ENCODE measurements at regions not wholly inside any gene's neighbourhood (a gene's known extent, or its start where the extent isn't known, plus 50 kb on each side); places are given as distances from the start of the nearest gene placed in this dataset.

DNA sequence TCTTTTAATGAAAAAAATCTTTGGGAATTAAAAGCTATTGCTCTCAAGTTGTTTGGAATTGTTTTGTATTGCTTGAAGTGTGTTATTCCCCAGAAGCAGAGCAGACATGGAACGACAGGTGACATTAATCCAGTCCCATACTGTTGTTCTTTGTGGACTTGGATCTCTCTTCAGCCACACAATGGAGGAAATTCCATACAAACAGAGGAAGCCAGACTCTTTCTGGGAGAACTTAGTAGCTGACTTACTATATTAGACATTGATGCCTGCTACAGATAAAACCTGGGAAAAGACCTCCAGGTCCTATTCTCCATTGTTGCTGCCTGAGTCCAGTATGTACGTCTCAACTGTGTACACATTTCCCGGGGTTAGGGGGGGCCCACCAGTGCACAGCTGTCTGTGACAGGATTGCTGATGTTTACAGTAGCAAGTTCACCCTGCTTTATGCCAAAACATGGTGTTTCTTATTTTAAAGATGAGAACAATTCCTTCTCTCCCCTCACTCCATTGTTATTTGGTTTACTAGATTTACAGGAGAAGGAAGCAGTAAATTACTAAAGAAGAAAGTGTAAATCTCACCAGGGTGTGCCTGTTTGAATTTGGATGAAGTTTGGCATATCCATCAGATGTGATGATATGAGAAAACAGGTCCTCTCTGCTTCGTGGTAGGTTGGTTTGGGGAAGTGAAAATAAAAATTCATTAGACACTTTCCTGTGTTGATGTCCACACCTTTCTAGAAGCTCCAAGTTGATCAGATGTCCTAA lies 142.4 kb upstream of the RBBP8 start:
- Mint-ChIP-seq H3K4me1 (ENCODE audit: low read depth) (no peaks in the 10 kb centered on the region), H3K36me3 (ENCODE audit: low read depth) (no peaks in the 10 kb centered on the region), H3K9me3 (no peaks in the 10 kb centered on the region), H3K27me3 (peaks cover 3% of the 10 kb centered on the region), H3K4me3 (no peak overlapping the region), H3K27ac (no peak overlapping the region)
- intact Hi-C loops (cut with micrococcal nuclease) = no loop called here

DNA sequence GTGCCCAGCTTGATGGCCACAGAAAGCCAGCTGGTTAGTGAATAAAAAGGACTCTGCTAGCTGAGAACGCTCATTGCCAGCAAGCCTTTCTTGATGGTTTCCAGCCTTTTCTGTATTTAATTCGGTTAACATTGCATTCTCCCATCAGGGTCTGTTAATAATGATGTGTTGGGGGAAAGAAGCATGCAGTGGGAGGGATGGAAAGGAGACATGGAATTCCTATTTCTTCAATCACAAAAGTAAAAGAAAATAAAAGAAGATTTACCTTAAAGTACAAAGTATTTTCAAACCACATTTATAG lies 141.9 kb upstream of the RBBP8 start:
- H3K36me3 Mint-ChIP-seq (ENCODE audit: low read depth) = no peaks in the 10 kb centered on the region
- no peaks in the 10 kb centered on the region for H3K9me3 Mint-ChIP-seq
- peaks cover 3% of the 10 kb centered on the region for H3K27me3 Mint-ChIP-seq
- no peak overlapping the region for H3K4me3 Mint-ChIP-seq
- intact Hi-C loops (cut with micrococcal nuclease) = no loop called here
- H3K27ac Mint-ChIP-seq = no peak overlapping the region
- no peaks in the 10 kb centered on the region for H3K4me1 Mint-ChIP-seq (ENCODE audit: low read depth)

DNA sequence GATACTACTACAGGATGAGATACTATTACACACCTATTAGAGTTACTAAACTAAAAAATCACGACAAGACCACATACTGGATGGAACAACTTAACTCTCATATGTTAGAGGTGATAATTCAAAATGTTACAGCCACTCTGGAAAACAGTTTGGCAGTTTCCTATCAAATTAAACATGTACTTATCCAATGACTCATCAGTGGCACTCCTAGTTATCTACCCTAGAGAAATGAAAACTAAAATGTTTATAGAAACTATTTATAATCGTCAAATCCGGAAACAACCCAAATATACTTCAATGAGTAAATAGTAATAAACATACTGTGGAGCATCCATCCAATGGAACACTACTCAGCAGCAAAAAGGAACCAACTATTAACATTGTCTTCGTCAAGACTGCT lies 137.0 kb upstream of the RBBP8 start:
- Mint-ChIP-seq H3K4me1 (ENCODE audit: low read depth) (no peaks in the 10 kb centered on the region), H3K27me3 (peaks cover 4% of the 10 kb centered on the region), H3K9me3 (no peaks in the 10 kb centered on the region), H3K36me3 (ENCODE audit: low read depth) (no peaks in the 10 kb centered on the region), H3K4me3 (no peak overlapping the region), H3K27ac (no peak overlapping the region)
- intact Hi-C loops (cut with micrococcal nuclease) = no loop called here

DNA sequence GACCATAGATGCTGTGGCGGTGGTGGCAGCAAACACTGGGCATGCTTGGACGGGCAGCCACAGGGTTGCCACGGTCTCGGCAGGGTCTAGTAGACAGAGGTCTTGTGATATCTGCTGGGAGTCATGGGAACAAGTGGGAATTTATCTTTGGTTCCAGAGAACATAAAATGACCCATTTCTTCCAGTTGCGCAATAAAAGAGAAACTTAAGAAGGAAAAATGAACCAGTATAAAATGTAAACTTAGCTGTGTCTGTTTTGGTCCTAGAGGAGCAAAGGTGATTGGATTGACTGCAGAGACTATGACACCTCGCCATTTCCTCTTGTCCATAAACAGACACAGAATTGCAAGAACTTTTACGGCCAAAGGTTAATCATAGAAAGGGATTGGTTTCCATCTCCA lies 132.6 kb upstream of the RBBP8 start:
- Mint-ChIP-seq H3K4me3 (no peak overlapping the region), H3K36me3 (ENCODE audit: low read depth) (no peaks in the 10 kb centered on the region), H3K27me3 (peaks cover 2% of the 10 kb centered on the region), H3K4me1 (ENCODE audit: low read depth) (no peaks in the 10 kb centered on the region), H3K9me3 (no peaks in the 10 kb centered on the region), H3K27ac (no peak overlapping the region)
- intact Hi-C loops (cut with micrococcal nuclease) = no loop called here

DNA sequence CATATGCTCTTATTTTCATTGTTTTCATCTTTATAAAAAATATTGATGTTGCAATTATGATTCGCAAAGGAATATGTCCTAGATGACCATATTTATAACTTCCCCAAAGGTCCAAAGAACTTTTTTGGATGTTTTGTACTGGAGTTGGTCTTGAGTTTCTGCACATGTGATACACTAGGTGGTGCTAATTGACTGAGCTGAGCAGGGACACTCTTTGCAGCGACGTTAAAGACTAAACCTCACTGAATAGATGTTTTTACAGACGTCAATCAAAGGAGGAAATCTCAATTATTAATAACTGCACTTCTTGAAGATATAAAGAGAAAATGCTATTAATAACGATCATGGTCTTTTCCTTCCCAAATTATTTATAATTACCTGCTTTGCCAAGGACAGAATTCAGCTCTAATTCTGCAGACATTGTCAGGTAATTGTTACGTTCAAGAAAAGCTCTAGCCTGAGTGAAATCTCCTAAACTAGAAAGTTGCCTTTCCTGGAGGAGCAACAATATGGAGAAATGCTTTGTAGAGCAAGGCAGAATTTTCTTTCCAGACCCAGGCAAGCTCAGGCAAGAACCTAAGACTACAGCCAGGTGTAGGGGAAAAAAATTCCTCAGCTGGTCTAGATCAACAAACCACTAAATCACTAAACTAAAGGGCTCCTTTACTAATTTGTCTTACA lies 119.3 kb upstream of the RBBP8 start:
- intact Hi-C loops (cut with micrococcal nuclease) = no loop called here
- H3K36me3 Mint-ChIP-seq (ENCODE audit: low read depth) = no peaks in the 10 kb centered on the region

DNA sequence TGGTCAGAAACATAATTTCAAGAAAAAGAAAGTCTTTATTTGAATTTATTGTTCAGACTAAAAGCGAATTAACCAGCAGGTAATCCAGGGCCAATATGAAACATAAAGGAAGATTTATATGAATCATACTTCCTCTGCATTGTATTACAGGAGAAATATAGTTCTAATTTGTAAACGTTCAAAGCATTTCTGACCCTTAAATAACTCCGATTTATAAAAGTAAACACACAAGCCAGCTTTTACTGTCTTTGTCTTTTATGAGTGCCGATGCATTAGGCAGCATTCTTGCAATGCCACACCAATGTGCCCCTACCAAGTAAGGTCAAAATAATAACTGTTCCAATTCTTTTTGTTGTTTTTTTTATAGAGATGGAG lies 118.8 kb upstream of the RBBP8 start:
- Mint-ChIP-seq H3K4me3 (no peak overlapping the region), H3K27me3 (peaks cover 8% of the 10 kb centered on the region), H3K36me3 (ENCODE audit: low read depth) (no peaks in the 10 kb centered on the region), H3K4me1 (ENCODE audit: low read depth) (no peaks in the 10 kb centered on the region), H3K9me3 (no peaks in the 10 kb centered on the region), H3K27ac (no peak overlapping the region)
- intact Hi-C loops (cut with micrococcal nuclease) = no loop called here

More for the DNA sequence above, 119.3 kb upstream of the RBBP8 start:
- Mint-ChIP-seq H3K4me1 (ENCODE audit: low read depth) (no peaks in the 10 kb centered on the region), H3K9me3 (no peaks in the 10 kb centered on the region), H3K27ac (no peak overlapping the region), H3K4me3 (no peak overlapping the region), H3K27me3 (peaks cover 8% of the 10 kb centered on the region)

DNA sequence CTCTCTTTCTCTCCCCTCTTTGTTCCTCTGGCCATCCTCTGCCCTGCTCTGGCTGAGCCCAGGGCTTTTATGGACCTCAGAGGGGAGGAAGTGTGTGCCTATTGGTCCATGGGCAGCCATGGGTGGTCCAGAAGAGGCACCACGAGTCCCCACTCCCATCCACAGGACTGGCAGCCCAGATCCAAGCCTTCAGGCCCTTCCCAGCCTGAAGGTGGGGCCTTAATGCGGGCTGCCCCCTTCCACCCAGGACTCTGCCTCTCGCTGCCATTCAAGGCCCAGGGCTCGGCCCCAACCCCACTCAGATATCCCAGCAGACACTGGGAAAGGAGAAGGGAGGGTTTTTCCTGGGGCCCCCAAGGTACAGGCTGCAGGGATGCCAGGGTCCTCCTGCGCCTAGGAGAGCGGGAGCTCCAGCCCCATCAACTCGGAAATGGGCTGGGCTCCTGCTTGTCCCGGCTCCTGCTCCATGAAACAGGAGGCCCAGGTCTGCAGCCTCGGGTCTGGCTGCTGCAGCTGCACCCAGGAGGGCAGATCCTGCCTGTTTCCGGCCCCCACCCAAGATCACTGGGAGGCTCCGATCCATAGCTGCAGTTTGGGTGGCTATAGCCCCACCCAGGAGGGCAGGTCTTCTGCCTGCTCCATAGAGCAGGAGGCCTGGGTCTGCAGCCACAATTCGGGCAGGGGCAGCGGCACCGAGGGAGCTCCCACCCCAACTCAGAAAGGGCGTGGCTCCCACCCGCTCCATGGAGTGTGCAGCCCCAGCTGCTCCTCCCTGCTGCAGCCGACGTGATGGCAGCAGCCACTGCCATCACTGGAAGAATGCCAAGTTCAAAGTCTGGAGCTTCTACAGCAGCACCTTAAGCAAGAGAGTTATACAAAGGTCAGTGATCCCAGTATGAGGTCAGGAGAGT lies 116.6 kb upstream of the RBBP8 start:
- no peaks in the 10 kb centered on the region for H3K36me3 Mint-ChIP-seq (ENCODE audit: low read depth)
- intact Hi-C loops (cut with micrococcal nuclease) = no loop called here
- no peaks in the 10 kb centered on the region for H3K4me1 Mint-ChIP-seq (ENCODE audit: low read depth)
- H3K27me3 Mint-ChIP-seq = peaks cover 8% of the 10 kb centered on the region
- H3K27ac Mint-ChIP-seq = no peak overlapping the region
- H3K9me3 Mint-ChIP-seq = no peaks in the 10 kb centered on the region
- H3K4me3 Mint-ChIP-seq = no peak overlapping the region

DNA sequence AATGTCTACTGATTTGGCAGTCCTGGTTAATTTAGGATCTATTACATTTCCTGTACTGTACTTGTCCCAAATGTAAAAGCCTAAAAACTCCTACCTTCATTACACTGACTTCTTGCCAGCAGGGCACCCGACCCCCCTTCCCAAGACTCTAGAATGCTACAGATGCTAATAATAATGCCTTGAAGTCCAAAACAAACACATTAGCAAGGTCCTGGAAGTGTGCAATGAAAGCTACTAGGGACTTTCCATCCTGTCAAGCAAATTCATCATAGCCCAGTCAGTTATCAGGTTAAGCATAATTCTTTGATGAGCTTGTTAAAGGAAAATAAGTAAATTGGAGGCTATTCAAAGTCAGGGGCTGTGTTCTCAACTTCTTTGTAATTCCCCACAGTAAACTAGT lies 115.3 kb upstream of the RBBP8 start:
- no peaks in the 10 kb centered on the region for H3K36me3 Mint-ChIP-seq (ENCODE audit: low read depth)
- H3K27ac Mint-ChIP-seq = no peak overlapping the region
- H3K9me3 Mint-ChIP-seq = no peaks in the 10 kb centered on the region
- H3K27me3 Mint-ChIP-seq = peaks cover 5% of the 10 kb centered on the region
- H3K4me1 Mint-ChIP-seq (ENCODE audit: low read depth) = no peaks in the 10 kb centered on the region
- intact Hi-C loops (cut with micrococcal nuclease) = no loop called here
- no peak overlapping the region for H3K4me3 Mint-ChIP-seq

DNA sequence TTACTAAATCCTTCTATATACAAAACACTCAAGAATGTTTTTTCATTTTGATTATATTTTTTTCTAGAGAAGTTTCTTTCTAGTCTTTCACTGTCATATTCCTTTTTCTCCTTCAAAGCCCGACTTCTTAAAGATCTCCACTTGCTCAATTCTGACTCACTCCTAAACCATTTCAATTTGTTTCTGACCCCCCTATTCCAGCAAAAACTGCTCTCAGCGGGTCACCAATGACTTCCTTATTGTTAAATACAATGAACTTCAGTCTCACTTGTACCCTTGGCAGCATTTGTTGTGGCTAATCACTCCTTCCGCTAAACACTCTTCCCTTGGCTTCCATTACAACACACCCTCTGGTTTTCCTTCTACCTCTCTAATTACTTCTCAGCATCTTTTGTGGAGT lies 111.1 kb upstream of the RBBP8 start:
- no peaks in the 10 kb centered on the region for H3K27me3 Mint-ChIP-seq
- H3K4me3 Mint-ChIP-seq = no peak overlapping the region
- peaks cover 6% of the 10 kb centered on the region for H3K9me3 Mint-ChIP-seq
- H3K4me1 Mint-ChIP-seq (ENCODE audit: low read depth) = peaks cover 4% of the 10 kb centered on the region
- no peaks in the 10 kb centered on the region for H3K36me3 Mint-ChIP-seq (ENCODE audit: low read depth)
- intact Hi-C loops (cut with micrococcal nuclease) = no loop called here
- no peak overlapping the region for H3K27ac Mint-ChIP-seq

DNA sequence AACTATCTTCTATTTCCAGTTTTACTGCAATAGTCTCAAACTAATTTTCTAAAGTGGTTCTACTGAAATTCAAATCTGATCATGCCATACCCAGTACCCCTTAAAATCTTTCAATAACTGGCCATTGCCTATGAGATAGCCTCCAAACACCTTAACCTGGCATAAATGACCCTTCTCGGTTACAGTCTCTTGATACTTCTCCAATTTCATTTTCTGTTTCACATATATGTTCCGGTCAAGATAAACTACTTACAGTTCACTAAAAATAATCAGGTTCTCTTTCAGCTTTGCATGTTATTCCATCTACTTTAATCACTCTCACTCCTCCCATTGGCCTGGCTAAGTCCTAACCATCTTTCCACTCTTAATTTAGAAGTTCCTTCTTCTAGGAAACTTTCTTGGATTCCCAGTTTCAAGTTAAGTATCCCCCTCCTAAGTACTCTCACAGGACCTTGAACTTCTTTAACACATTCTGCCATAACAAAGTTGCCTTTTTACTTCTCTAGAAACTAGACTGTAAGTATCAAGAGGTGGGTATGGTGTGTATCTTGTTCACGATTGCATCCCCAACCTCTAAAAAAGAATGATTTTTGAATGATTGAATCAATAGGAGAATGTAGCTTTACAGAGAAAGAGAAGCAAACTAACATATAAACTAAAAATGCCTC lies 110.2 kb upstream of the RBBP8 start:
- no peaks in the 10 kb centered on the region for H3K36me3 Mint-ChIP-seq (ENCODE audit: low read depth)
- intact Hi-C loops (cut with micrococcal nuclease) = no loop called here
- H3K9me3 Mint-ChIP-seq = peaks cover 16% of the 10 kb centered on the region
- H3K4me1 Mint-ChIP-seq (ENCODE audit: low read depth) = peaks cover 9% of the 10 kb centered on the region
- H3K4me3 Mint-ChIP-seq = no peak overlapping the region
- no peak overlapping the region for H3K27ac Mint-ChIP-seq
- no peaks in the 10 kb centered on the region for H3K27me3 Mint-ChIP-seq

DNA sequence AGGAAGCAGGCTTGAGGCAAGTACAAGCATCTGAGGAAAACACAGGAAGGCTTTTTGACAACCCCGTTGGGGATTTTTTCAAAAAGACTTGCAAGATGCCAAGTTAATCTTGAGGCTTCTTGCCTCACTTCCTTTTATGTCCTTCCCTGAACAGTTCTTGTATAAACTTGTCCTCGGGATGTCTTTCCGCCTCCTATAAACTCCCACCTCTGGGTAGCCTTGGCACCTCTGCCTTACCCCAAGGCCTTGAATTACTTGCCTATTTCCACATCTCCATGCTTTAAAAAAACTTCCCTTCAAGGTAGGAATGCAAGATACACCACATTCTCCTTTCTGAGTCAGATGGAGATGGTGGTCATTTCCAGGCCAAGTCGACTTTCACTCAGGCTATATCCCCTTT lies 106.4 kb upstream of the RBBP8 start:
- H3K9me3 Mint-ChIP-seq = peaks cover 22% of the 10 kb centered on the region
- H3K27me3 Mint-ChIP-seq = no peaks in the 10 kb centered on the region
- no peaks in the 10 kb centered on the region for H3K36me3 Mint-ChIP-seq (ENCODE audit: low read depth)
- no peak overlapping the region for H3K27ac Mint-ChIP-seq
- intact Hi-C loops (cut with micrococcal nuclease) = no loop called here
- peaks cover 19% of the 10 kb centered on the region for H3K4me1 Mint-ChIP-seq (ENCODE audit: low read depth)
- H3K4me3 Mint-ChIP-seq = no peak overlapping the region

DNA sequence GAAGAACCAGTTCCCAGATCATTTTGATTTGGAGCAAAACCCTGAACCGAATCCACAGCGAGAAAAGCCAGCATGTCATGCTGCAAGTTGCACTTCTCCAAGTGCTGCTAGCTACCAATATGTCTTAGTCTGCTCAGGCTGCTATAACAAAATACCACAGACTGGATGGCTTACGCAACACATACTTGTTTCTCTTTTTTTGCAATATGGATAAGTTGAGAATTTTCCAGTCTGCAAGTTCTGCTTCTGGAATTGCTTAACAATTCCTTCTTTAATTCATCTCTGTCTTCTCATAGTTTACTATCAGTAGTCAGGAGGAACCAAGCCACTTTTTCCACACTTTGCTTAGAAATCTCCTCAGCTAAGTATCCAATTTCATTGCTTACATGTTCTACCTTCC lies 105.9 kb upstream of the RBBP8 start:
- peaks cover 22% of the 10 kb centered on the region for H3K9me3 Mint-ChIP-seq
- peaks cover 22% of the 10 kb centered on the region for H3K4me1 Mint-ChIP-seq (ENCODE audit: low read depth)
- intact Hi-C loops (cut with micrococcal nuclease) = no loop called here
- H3K4me3 Mint-ChIP-seq = no peak overlapping the region
- no peaks in the 10 kb centered on the region for H3K27me3 Mint-ChIP-seq
- H3K36me3 Mint-ChIP-seq (ENCODE audit: low read depth) = no peaks in the 10 kb centered on the region
- no peak overlapping the region for H3K27ac Mint-ChIP-seq

DNA sequence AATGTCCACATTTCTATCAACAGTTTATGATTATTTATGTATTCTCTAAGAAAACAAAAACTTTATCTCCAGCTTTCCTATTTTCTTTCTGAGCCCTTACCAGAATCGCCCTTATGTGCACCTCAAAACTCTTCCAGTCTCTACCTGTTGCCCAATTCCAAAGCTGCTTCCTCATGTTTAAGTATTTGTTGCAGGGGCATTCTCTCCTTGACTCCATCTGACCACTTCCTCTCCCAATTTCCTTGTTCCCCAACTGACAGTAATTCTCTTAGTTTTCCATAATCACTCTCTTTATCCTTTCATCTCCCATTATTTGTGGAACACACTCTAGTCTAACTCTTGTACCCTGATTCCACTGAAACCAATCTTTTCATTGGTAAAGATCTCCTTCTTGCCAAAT lies 105.4 kb upstream of the RBBP8 start:
- Mint-ChIP-seq H3K4me3 (no peak overlapping the region), H3K9me3 (peaks cover 22% of the 10 kb centered on the region), H3K27ac (no peak overlapping the region), H3K4me1 (ENCODE audit: low read depth) (peaks cover 22% of the 10 kb centered on the region), H3K36me3 (ENCODE audit: low read depth) (no peaks in the 10 kb centered on the region), H3K27me3 (no peaks in the 10 kb centered on the region)
- intact Hi-C loops (cut with micrococcal nuclease) = no loop called here

DNA sequence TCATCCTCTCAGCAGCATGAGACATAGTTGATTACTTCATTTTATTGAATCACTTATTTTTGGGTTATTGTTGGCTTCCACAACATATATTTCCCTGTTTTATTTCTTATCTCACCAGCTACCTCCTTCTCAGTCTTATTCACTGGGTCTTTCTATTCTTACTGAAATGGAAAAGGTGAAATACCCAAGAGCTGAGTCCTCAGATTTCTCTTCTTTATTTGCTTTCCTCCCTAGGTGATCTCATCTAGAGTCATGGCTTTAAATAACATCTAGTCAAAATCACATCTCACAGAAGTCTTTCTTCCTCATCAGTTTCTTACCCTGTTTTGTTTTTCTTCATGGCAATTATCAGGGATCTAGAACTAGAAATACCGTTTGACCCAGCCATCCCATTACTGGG lies 105.0 kb upstream of the RBBP8 start:
- Mint-ChIP-seq H3K4me1 (ENCODE audit: low read depth) (peaks cover 22% of the 10 kb centered on the region), H3K36me3 (ENCODE audit: low read depth) (no peaks in the 10 kb centered on the region), H3K27ac (no peak overlapping the region), H3K4me3 (no peak overlapping the region), H3K9me3 (peaks cover 22% of the 10 kb centered on the region), H3K27me3 (no peaks in the 10 kb centered on the region)
- intact Hi-C loops (cut with micrococcal nuclease) = no loop called here
